GF-D8 (cell line): ENCODE measurements at regions not wholly inside any gene's neighbourhood (a gene's known extent, or its start where the extent isn't known, plus 50 kb on each side); places are given as distances from the start of the nearest gene placed in this dataset.

ENCODE experiments used
- DNase-seq: peaks from one replicate; lab custom pipeline; 2025; lab: John Stamatoyannopoulos, UW

DNA sequence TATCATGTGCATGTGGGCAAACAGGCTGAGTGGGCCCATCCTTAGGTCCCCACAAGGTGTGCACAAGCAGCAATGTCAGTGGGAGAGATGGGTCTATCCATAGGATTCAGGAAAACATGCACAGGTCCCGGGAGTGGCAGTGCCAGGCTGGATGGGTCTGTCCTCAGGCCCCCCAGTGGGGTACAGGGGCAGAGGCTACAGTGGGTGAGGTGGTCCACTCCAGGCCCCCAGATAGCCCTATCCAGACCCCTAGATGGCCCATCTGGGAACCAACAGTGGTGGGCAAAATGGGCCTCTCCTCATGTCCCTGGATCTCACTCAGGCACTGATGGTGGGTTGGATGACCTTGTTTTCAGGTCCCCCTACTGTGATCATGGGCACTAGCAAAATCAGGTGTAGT, 277.8 kb upstream of the SYT1 start:
- no peak for DNase-seq

GRCh38 chr12:78599366-78599765, 265.2 kb upstream of the SYT1 start:
- DNase-seq, result no peak

- DNase-seq, result no peak
Observed at GRCh38 chr12:78600541-78600940, 264.0 kb upstream of the SYT1 start.

GRCh38 chr12:78611504-78611903, 253.1 kb upstream of the SYT1 start:
- no peak for DNase-seq

- DNase-seq, result no peak
Observed at GRCh38 chr12:78612190-78612589, 252.4 kb upstream of the SYT1 start.

GRCh38 chr12:78617683-78618082, 246.9 kb upstream of the SYT1 start:
- no peak for DNase-seq

- no peak for DNase-seq
Observed at GRCh38 chr12:78622529-78623195, 241.9 kb upstream of the SYT1 start.

- DNase-seq, result no peak
Observed at GRCh38 chr12:78628491-78629100, 236.0 kb upstream of the SYT1 start.

GRCh38 chr12:78636231-78636855, 228.2 kb upstream of the SYT1 start:
- DNase-seq, result peak; percentile 55

GRCh38 chr12:78641837-78642423, 222.6 kb upstream of the SYT1 start:
- DNase-seq, result no peak

DNA sequence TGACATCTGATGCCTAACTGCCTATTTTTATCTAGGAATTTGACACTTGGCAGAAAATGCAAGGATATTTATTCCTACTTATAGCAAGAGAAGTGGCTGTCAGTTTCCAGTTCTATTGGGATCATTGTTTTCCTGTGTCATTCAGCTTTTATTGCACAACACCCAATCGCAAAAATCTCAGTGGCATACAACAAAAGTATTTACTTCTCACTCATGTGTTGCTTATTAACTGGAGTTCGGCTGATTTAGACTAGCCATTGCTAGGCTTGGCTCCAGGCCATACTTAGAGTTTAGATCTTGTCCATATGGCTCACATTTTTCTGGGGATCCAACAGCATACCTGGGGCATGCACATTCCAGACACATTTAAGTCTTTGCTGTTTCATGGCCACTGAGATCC, 218.6 kb upstream of the SYT1 start:
- DNase-seq, result no peak

- DNase-seq, result no peak
Observed at GRCh38 chr12:78651755-78652154, 212.8 kb upstream of the SYT1 start.

- no peak for DNase-seq
Observed at GRCh38 chr12:78666584-78666983, 198.0 kb upstream of the SYT1 start.

- no peak for DNase-seq
Observed at GRCh38 chr12:78671295-78671694, 193.3 kb upstream of the SYT1 start.

GRCh38 chr12:78672033-78672432, 192.5 kb upstream of the SYT1 start:
- DNase-seq, result no peak

- DNase-seq, result no peak
Observed at GRCh38 chr12:78674311-78675090, 190.1 kb upstream of the SYT1 start.

- DNase-seq, result no peak
Observed at GRCh38 chr12:78680596-78680995, 184.0 kb upstream of the SYT1 start.

DNA sequence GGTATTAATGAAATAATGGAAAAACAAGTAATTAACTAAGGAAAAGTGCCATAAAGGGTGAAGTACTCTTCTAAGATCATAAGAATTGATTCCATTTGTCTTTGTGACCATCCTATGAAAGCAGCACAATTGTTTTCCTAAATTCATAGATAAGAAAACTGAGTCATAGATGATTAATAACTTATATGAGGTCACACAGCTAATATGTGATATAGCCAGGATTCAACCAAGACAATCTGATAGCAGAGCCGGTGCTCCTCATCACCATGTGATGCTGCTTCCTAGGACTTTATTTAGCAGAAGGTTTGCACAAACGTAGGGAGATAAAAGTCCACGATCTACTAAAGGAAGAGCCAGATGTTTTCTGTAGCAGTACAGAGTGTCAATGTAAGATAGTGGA, 181.5 kb upstream of the SYT1 start:
- DNase-seq, result no peak

DNA sequence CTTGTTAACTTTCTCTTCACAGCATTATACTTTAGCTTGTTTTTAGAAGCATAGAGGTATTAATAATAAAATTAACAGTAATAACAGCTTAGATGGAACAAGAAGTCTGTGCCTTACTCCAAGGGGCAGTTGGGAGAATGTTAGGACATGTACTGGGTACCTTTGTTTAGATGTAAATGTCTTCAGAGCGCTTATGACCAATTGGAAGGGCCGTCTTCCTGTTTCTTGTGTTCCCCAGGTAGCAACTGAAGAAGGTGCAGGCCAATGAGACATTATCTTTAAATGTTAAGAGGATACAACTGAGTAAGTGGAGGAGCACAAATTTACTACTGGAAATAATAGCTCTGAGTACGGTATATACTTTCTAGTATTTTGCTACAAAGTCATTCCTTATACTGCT, 180.9 kb upstream of the SYT1 start:
- DNase-seq, result no peak

GRCh38 chr12:78684419-78684818, 180.2 kb upstream of the SYT1 start:
- no peak for DNase-seq

DNA sequence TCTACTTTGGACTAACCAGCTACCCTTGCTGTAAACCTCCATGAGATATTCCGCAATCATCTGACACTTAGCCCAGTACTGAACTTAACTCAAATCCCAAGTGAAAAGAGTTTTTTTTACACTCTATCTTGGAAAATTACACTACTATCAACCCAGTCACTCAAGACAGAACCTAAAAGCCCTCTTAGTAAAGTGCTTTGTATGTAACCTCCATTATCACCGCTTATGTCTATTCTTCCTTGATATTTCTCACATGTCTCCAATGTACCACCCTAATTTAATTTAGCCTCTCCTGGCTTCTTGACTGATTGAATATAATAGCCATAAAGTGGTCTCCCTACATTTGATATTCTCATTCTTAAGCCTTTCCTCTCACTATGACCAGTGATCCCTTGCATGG, 168.8 kb upstream of the SYT1 start:
- no peak for DNase-seq

- DNase-seq, result no peak
Observed at GRCh38 chr12:78696267-78696666, 168.3 kb upstream of the SYT1 start.
